Fibroblast of villous mesenchyme (primary cell): ENCODE measurements at regions not wholly inside any gene's neighbourhood (a gene's known extent, or its start where the extent isn't known, plus 50 kb on each side); places are given as distances from the start of the nearest gene placed in this dataset.
"Not testable (repeated sequence)": the region's sequence is repeated elsewhere in the genome, so short reads cannot be mapped to it uniquely, and the experiment has no call there.

Source experiments
- DNase-seq: peaks from one replicate; pipeline ENCODE4 v3.0.0-alpha.2; 2010; ENCODE audit warnings: low read depth
- H3K4me3 ChIP-seq: 2 replicates; pipeline ENCODE4 v1.5.1; 2011; ENCODE audit warnings: low read depth, mild to moderate bottlenecking, low read length
- TF ChIP-seq, protein P1 (sequence below): IDR thresholded peaks from 2 replicates; pipeline ENCODE4 v1.5.1; 2012; ENCODE audit warnings: low read depth, mild to moderate bottlenecking, low read length; ENCODE audit not compliant: insufficient read depth

DNA sequence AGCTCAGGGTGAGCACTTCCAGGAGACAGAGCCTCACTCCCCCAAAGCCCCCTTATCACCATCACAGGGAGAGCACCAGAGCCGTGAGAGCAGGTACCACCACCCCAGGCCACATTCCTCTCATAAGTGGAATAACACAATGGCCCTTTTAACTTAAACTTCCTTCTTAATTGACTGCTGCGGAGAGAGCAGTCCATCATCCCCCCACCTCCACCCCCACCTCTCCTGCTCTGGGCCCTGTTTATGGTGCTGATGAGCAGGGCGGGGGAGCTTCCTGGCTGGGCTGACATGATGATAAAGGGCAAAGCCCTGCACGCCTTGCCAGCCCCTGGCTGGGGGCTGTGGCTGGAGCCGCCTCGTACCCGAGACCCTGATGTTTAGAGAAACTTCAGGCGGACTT is 81.4 kb upstream of the PODXL start:
- no peak for DNase-seq
- TF ChIP-seq, protein P1, sequence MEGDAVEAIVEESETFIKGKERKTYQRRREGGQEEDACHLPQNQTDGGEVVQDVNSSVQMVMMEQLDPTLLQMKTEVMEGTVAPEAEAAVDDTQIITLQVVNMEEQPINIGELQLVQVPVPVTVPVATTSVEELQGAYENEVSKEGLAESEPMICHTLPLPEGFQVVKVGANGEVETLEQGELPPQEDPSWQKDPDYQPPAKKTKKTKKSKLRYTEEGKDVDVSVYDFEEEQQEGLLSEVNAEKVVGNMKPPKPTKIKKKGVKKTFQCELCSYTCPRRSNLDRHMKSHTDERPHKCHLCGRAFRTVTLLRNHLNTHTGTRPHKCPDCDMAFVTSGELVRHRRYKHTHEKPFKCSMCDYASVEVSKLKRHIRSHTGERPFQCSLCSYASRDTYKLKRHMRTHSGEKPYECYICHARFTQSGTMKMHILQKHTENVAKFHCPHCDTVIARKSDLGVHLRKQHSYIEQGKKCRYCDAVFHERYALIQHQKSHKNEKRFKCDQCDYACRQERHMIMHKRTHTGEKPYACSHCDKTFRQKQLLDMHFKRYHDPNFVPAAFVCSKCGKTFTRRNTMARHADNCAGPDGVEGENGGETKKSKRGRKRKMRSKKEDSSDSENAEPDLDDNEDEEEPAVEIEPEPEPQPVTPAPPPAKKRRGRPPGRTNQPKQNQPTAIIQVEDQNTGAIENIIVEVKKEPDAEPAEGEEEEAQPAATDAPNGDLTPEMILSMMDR = no peak
- no peak overlapping the region for H3K4me3 ChIP-seq

DNA sequence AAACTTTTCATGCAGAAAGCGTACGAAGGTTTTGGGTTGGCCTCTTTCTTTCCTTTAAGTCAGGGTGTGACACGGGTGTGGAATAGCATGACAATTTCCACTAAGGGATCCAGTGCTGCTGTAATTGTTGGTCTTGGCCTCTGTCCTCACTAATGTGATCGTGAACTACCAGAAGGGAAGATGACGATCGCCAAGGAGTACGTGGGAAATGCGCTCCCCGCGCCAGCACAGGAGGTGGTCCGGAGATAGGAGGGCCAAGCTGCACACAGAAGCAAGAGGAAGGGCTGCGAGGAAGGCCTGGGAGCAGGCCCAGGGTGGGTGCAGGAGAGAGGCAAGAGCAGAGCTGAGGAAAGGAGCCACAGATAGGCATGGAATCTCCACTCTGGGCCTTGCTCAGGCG is 79.7 kb upstream of the PODXL start:
- TF ChIP-seq, protein P1 = no peak
- DNase-seq = no peak
- H3K4me3 ChIP-seq = no peak overlapping the region

DNA sequence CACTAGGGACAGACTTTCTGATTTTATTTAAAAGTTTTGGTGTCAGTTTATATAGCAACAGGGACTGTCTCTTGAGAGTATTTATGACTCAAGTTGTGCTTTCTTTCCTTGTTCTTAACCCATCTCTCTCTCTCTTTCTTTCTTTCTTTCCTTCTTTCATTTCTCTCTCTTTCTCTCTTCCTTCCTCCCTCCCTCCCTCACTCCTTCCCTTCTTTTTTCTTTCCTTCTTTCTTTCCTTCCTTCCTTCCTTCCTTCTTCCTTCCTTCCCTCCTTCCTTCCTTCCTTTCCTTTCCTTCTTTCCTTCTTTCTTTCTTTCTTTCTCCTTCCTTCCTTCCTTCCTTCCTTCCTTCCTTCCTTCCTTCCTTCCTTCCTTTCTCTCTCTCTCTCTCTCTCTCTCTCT is 77.8 kb upstream of the PODXL start:
- not testable (repeated sequence) for DNase-seq, H3K4me3 ChIP-seq

DNA sequence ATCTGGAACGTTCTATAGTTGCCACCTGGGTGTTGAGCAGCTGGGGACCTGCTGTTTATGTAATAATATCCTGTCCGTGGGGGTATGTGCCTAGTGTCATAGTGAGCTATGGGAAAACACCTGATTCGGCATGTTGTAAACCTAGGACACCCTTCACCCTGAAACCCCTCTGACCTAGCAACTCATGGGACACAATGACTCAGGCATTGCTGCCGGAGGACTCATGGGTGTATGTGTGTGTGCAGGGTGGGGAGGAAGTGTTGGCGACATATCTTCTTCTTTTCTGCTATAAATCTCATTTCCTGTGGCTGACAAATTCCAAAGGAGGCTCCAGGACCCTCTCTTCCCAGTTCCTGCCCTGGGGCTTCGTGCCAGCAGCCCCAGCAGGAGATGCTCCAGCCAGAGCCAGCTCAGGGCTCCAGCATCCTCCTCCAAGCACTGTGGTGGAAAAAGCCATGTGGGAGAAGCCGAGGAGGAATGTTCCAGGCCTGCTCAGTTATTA is 77.0 kb upstream of the PODXL start:
- peak; percentile 77 for DNase-seq
- H3K4me3 ChIP-seq = no peak overlapping the region
- TF ChIP-seq, protein P1 = no peak

DNA sequence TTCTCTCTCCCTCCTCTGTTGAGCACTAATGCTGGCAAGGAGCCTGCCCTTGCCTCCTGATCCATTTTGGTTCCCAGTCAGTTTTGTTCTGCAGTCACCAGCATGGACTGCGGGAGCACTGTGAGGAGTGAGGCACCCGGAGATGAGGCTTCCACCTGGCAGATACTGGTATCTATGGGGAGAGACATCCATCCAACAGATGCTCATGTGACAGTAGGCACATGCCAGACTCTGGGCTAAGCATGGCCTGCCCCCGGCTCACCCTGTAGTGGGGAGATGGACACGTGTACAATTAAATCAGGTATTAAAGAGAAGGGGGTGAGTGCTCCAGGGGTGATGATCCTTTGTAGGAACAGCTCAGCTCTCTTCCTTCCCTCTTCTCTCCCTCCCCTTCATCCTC is 74.0 kb upstream of the PODXL start:
- H3K4me3 ChIP-seq = no peak overlapping the region
- DNase-seq = no peak
- TF ChIP-seq, protein P1 = no peak

DNA sequence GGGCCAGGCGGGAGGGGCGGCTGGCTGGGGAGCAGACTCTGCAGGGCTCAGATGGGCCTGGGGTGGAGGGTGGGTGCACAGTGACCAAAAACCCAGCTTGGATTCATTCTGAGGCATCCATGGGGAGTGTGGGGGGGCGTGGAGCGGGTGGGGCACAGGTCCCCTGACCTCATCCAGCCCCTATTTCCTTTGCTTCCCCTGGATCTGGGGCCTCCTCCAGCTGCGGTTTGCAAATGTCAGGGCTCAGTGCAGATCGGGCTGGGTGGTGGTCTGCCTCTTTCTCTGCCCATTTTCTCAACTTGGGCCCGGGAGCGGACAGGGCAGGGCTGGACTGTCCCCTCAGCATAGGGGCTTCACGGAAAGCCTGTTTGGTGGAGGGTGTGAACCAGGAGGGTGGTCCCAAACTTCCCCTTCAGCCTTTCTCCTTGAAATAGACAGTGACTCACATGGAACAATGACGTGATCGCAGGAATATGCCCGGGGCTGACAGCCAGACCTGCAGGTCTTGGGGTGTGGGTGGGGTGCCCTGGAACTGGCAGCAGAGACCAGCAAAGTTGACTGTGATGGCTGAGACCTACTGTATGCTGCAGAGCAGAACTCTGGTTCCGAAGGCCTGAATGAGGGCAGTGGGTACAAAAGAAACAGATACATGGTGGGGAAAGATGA is 72.9 kb upstream of the PODXL start:
- H3K4me3 ChIP-seq = no peak overlapping the region
- TF ChIP-seq, protein P1 = no peak
- DNase-seq = peak; percentile 48

DNA sequence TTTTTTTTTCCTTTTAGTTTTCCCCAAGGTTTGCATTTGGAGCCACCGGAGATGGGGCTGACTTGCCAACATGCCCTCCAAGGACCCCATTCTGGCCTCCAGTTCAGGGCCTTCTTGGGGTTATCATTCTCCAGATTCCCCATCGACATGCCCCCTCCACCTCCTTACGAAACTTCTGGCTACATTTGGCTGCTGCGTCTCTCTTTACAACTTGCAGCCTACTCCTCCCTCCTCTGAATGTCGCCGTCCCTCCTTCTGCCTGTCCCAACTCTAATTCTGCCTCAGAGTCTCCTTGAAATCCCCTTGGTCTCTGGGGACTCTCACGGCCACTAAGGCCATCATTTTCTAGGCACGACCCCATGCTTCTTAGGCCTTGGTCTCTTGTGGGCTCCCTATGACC is 72.2 kb upstream of the PODXL start:
- TF ChIP-seq, protein P1 = no peak
- no peak overlapping the region for H3K4me3 ChIP-seq
- no peak for DNase-seq
